ENCODE measurements at regions not wholly inside any gene's neighbourhood (a gene's known extent, or its start where the extent isn't known, plus 50 kb on each side); places are given as distances from the start of the nearest gene placed in this dataset.
A peak's percentile ranks its signal among the peaks of the same experiment; 100 is the strongest.

- no peaks in the 10 kb centered on the region for H3K79me2 ChIP-seq (ENCODE audit: control insufficient read depth, insufficient read depth, low read length)
- H4K20me1 ChIP-seq (ENCODE audit: control insufficient read depth, extremely low read depth, insufficient read depth, low read length): no peaks in the 10 kb centered on the region
- no peak overlapping the region for H2AFZ ChIP-seq (ENCODE audit: control insufficient read depth, low read length)
- H3K4me2 ChIP-seq (ENCODE audit: control insufficient read depth, extremely low read depth, insufficient read depth, low read depth, low read length): no peak overlapping the region
- no peaks in the 10 kb centered on the region for H3K9me1 ChIP-seq (ENCODE audit: control insufficient read depth, extremely low read depth, insufficient read depth, low read length)
- FAIRE-seq (no peak), DNase-seq (ENCODE audit: low read depth, low spot score) (no peak)
- H3K27ac ChIP-seq (ENCODE audit: control insufficient read depth, insufficient read depth, low read length): no peak overlapping the region
- H3K4me1 ChIP-seq (ENCODE audit: control insufficient read depth, extremely low read depth, insufficient read depth, low read length): peaks cover 8% of the 10 kb centered on the region
- TF ChIP-seq EZH2 (IDR thresholded peaks at IDR 0.05; ENCODE audit: low read length) (no peak), CTCF (optimal IDR thresholded peaks at IDR 0.05 in 1 of 3, IDR thresholded peaks at IDR 0.05 in 1 of 3, conservative IDR thresholded peaks at IDR 0.05 in 1 of 3; ENCODE audit: extremely low read depth in 1 of 3, insufficient read depth in 2 of 3, low read length in 3 of 3) (no peak)
- H3K9me3 ChIP-seq (ENCODE audit: control insufficient read depth, low read depth, low read length): no peaks in the 10 kb centered on the region
- no peaks in the 10 kb centered on the region for H3K27me3 ChIP-seq (ENCODE audit: control insufficient read depth, extremely low read depth, insufficient read depth, low read length)
- H3K9ac ChIP-seq (ENCODE audit: control insufficient read depth, extremely low read depth, insufficient read depth, low read length): no peak overlapping the region
- dilution Hi-C loops (cut with MboI; ENCODE audit: extremely low pct_ligation_motif_present, low sequenced_read_pairs): no loop called here
- H3K36me3 ChIP-seq (ENCODE audit: control insufficient read depth in 2 of 2, extremely low read depth in 1 of 2, insufficient read depth in 2 of 2, low read length in 2 of 2): no peaks in the 10 kb centered on the region
- H3K4me3 ChIP-seq (ENCODE audit: control insufficient read depth in 2 of 3, extremely low read depth in 1 of 3, insufficient read depth in 2 of 3, low read depth in 1 of 3, low read length in 3 of 3): no peak overlapping the region
Observed at GRCh38 chr2:216793386-216793785, 66.5 kb downstream of the TNP1 start.

- Histone ChIP-seq H3K79me2 (ENCODE audit: control insufficient read depth, insufficient read depth, low read length) (no peaks in the 10 kb centered on the region), H3K36me3 (ENCODE audit: control insufficient read depth in 2 of 2, extremely low read depth in 1 of 2, insufficient read depth in 2 of 2, low read length in 2 of 2) (no peaks in the 10 kb centered on the region), H2AFZ (ENCODE audit: control insufficient read depth, low read length) (peak overlapping the region; percentile 62), H3K9me3 (ENCODE audit: control insufficient read depth, low read depth, low read length) (no peaks in the 10 kb centered on the region), H3K9ac (ENCODE audit: control insufficient read depth, extremely low read depth, insufficient read depth, low read length) (no peak overlapping the region), H3K4me2 (ENCODE audit: control insufficient read depth, extremely low read depth, insufficient read depth, low read depth, low read length) (peak overlapping the region; percentile 69), H3K27me3 (ENCODE audit: control insufficient read depth, extremely low read depth, insufficient read depth, low read length) (no peaks in the 10 kb centered on the region), H3K4me3 (ENCODE audit: control insufficient read depth in 2 of 3, extremely low read depth in 1 of 3, insufficient read depth in 2 of 3, low read depth in 1 of 3, low read length in 3 of 3) (peak overlapping the region in 1 of 3 experiments; percentile 1), H3K9me1 (ENCODE audit: control insufficient read depth, extremely low read depth, insufficient read depth, low read length) (no peaks in the 10 kb centered on the region), H3K4me1 (ENCODE audit: control insufficient read depth, extremely low read depth, insufficient read depth, low read length) (peaks cover 8% of the 10 kb centered on the region), H3K27ac (ENCODE audit: control insufficient read depth, insufficient read depth, low read length) (no peak overlapping the region), H4K20me1 (ENCODE audit: control insufficient read depth, extremely low read depth, insufficient read depth, low read length) (no peaks in the 10 kb centered on the region)
- DNase-seq (ENCODE audit: low read depth, low spot score) (no peak), FAIRE-seq (peak; percentile 68)
- no peak for TF ChIP-seq EZH2 (IDR thresholded peaks at IDR 0.05; ENCODE audit: low read length)
- peak in 2 of 3 experiments; percentile 34 to 50 for TF ChIP-seq CTCF (optimal IDR thresholded peaks at IDR 0.05 in 1 of 3, IDR thresholded peaks at IDR 0.05 in 1 of 3, conservative IDR thresholded peaks at IDR 0.05 in 1 of 3; ENCODE audit: extremely low read depth in 1 of 3, insufficient read depth in 2 of 3, low read length in 3 of 3)
- dilution Hi-C loops (cut with MboI; ENCODE audit: extremely low pct_ligation_motif_present, low sequenced_read_pairs): no loop called here
Observed at GRCh38 chr2:216792222-216793021, 67.4 kb downstream of the TNP1 start.
